GM12878 (cell line): ENCODE measurements at regions not wholly inside any gene's neighbourhood (a gene's known extent, or its start where the extent isn't known, plus 50 kb on each side); places are given as distances from the start of the nearest gene placed in this dataset.

Experiments used
- ATAC-seq: fragments of 200-7000 bp; cut with Tn5 transposase; 3 replicates; pipeline ENCODE4 v1.9.1; 2020; ENCODE audit warnings: mild to moderate bottlenecking, moderate library complexity
- BruUV-seq: library from RNA; stranded (reverse); fragments of 400-500 nt; replicated peaks from 2 replicates; lab custom pipeline; 2021; lab: Mats Ljungman, UMichigan
- CTCF ChIA-PET: fragments of 300-600 bp; sonication (Branson Sonifier 250); formaldehyde crosslinking; extraction: SDS; loops from one replicate; lab custom pipeline; 2021; ENCODE audit warnings: inconsistent platforms; lab: Yijun Ruan, JAX
- POLR2A ChIA-PET: fragments of 350-600 bp; formaldehyde crosslinking; extraction: SDS; loops from one replicate; lab custom pipeline; 2021; ENCODE audit warnings: inconsistent platforms; lab: Charles Lee
- RAD21 ChIA-PET: fragments of 300-600 bp; sonication (Branson Sonifier 250); formaldehyde crosslinking; loops from one replicate; lab custom pipeline; 2023; ENCODE audit warnings: antibody characterized with exemption; ENCODE audit not compliant: unreplicated experiment; lab: Charles Lee
- SMC1A ChIA-PET: fragments of 300-600 bp; sonication (Branson Sonifier 250); formaldehyde crosslinking; loops from one replicate; lab custom pipeline; 2023; ENCODE audit not compliant: unreplicated experiment, uncharacterized antibody; lab: Charles Lee
- DNase-seq: peaks from one replicate; pipeline ENCODE4 v3.0.0-alpha.2; 2011; ENCODE audit warnings: low read depth, low spot score
- FAIRE-seq: peaks from 3 replicates; lab custom pipeline; 2011; peaks lifted over from hg19 to GRCh38; lab: Jason Lieb, UNC
- H2AFZ ChIP-seq: 2 replicates; pipeline ENCODE4 v1.6.0; 2011; ENCODE audit warnings: low read depth, low read length, control low read depth; ENCODE audit not compliant: control insufficient read depth
- H3K27ac ChIP-seq: 2 replicates; pipeline ENCODE4 v1.5.1; 2011; ENCODE audit warnings: control low read depth; ENCODE audit not compliant: control insufficient read depth, insufficient read depth
- H3K27me3 ChIP-seq, 2 experiments: replicated peaks in 1 of 2; 2 replicates each; pipeline versions ENCODE4 v1.6.0 to v1.6.1; 2011; ENCODE audit warnings: low read length in 1 of 2; ENCODE audit not compliant: control insufficient read depth in 2 of 2, insufficient read depth in 2 of 2
- H3K36me3 ChIP-seq, 2 experiments: 2 replicates each; pipeline ENCODE4 v1.5.1; 2011; ENCODE audit warnings: low read length in 1 of 2; ENCODE audit not compliant: control insufficient read depth in 2 of 2, insufficient read depth in 2 of 2
- H3K4me1 ChIP-seq: 2 replicates; pipeline ENCODE4 v1.6.1; 2011; ENCODE audit warnings: mild to moderate bottlenecking, low read length, moderate library complexity, mixed read lengths; ENCODE audit not compliant: control insufficient read depth, insufficient read depth
- H3K4me2 ChIP-seq: 2 replicates; pipeline ENCODE4 v1.6.0; 2011; ENCODE audit warnings: control low read depth; ENCODE audit not compliant: control insufficient read depth, insufficient read depth
- H3K4me3 ChIP-seq: fragments of 200-600 bp; sonication (generic); 2 replicates; pipeline ENCODE4 v1.5.1; 2016
- H3K79me2 ChIP-seq: 2 replicates; pipeline ENCODE4 v1.6.0; 2011; ENCODE audit warnings: low read length; ENCODE audit not compliant: control insufficient read depth, insufficient read depth
- H3K9ac ChIP-seq: 2 replicates; pipeline ENCODE4 v1.8.0; 2011; ENCODE audit warnings: low read length, control low read depth, mixed read lengths; ENCODE audit not compliant: control insufficient read depth, insufficient read depth
- H3K9me3 ChIP-seq: replicated peaks from 3 replicates; pipeline ENCODE4 v1.5.1; 2011; ENCODE audit warnings: mild to moderate bottlenecking, low read length; ENCODE audit not compliant: control insufficient read depth, insufficient read depth
- H4K20me1 ChIP-seq: 2 replicates; pipeline ENCODE4 v1.6.0; 2011; ENCODE audit not compliant: control insufficient read depth, insufficient read depth
- MEF2A ChIP-seq: IDR thresholded peaks from 2 replicates; pipeline ENCODE4 v1.6.1; 2011; ENCODE audit warnings: low read depth, mild to moderate bottlenecking, low read length, moderate library complexity; ENCODE audit not compliant: insufficient read depth
- NR2C1 ChIP-seq: fragments of 450-650 bp; IDR thresholded peaks from 2 replicates; pipeline ENCODE4 v1.6.1; 2017; ENCODE audit warnings: antibody characterized with exemption, mild to moderate bottlenecking, moderate library complexity
- PML ChIP-seq: IDR thresholded peaks from 2 replicates; pipeline ENCODE4 v1.6.1; 2012; ENCODE audit warnings: low read length, inconsistent platforms
- TARDBP ChIP-seq: IDR thresholded peaks from 2 replicates; pipeline ENCODE4 v1.6.1; 2016; ENCODE audit warnings: borderline replicate concordance
- WGBS: methylation state at CpG from one replicate; pipeline ENCODE4 v1.1.6; 2016; ENCODE audit warnings: low lambda C conversion rate; ENCODE audit not compliant: insufficient replicate concordance, insufficient coverage; ENCODE audit errors: missing lambda C conversion rate; 5-methylcytosine and 5-hydroxymethylcytosine counted together
- in situ Hi-C: fragments of 300-500 bp; cut with MboI; formaldehyde crosslinking; loops from 9 replicates; pipeline ENCODE4 v1.14.3; 2018; ENCODE audit warnings: mixed read lengths
- intact Hi-C: fragments of 100-400 bp; cut with micrococcal nuclease; formaldehyde crosslinking; loops from one replicate; pipeline ENCODE4 v1.14.2; 2022; ENCODE audit not compliant: unreplicated experiment
- TF ChIP-seq, protein P1 (sequence below): fragments of 150-350 bp; IDR thresholded peaks from 2 replicates; pipeline ENCODE4 v1.6.1; 2016; ENCODE audit warnings: low read depth, low read length
- TF ChIP-seq, protein P2 (sequence below): fragments of 450-650 bp; formaldehyde crosslinking; IDR thresholded peaks from 2 replicates; pipeline ENCODE4 v1.5.0; 2022; ENCODE audit warnings: mild to moderate bottlenecking, missing genetic modification characterization

DNA sequence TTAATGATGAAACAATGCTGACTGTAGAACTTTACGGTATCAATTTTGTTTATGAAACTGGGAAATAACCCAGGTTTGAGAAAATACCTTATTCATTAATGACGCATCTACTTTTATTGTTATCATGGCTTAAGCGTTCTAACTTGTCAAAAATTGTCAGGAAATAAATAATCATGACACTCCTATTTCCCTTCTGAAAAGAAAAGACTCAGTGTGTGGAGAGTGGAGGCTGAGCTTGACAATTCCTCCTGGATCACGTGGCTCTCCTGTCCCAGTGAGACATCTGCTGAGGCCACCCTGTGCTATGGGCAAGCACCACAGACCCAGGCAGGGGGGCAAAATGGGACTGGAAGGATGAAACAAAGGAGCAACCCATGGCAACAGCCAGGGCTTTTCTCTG is 466.4 kb downstream of the ZNF608 start:
- WGBS = 44% methylated on average over 4 of the region's 4 CpGs
- POLR2A ChIA-PET = no interaction called here

More for the DNA sequence above, 466.4 kb downstream of the ZNF608 start:
- H3K4me3 ChIP-seq = no peak overlapping the region
- intact Hi-C loops = no loop called here
- no peak overlapping the region for H2AFZ ChIP-seq
- no peak overlapping the region for H3K9ac ChIP-seq
- ChIA-PET RAD21 (no interaction called here), SMC1A (no interaction called here), CTCF (no interaction called here)
- H3K4me1 ChIP-seq = no peaks in the 10 kb centered on the region
- ATAC-seq (no peak), DNase-seq (no peak), FAIRE-seq (no peak)
- in situ Hi-C loops = no loop called here
- BruUV-seq = no TSS peak
- no peak overlapping the region for H3K27ac ChIP-seq
- H3K79me2 ChIP-seq = no peaks in the 10 kb centered on the region
- no peaks in the 10 kb centered on the region; a peak in 1 of 4 replicates for H3K27me3 ChIP-seq
- no peak overlapping the region for H3K4me2 ChIP-seq
- TF ChIP-seq, protein P1, sequence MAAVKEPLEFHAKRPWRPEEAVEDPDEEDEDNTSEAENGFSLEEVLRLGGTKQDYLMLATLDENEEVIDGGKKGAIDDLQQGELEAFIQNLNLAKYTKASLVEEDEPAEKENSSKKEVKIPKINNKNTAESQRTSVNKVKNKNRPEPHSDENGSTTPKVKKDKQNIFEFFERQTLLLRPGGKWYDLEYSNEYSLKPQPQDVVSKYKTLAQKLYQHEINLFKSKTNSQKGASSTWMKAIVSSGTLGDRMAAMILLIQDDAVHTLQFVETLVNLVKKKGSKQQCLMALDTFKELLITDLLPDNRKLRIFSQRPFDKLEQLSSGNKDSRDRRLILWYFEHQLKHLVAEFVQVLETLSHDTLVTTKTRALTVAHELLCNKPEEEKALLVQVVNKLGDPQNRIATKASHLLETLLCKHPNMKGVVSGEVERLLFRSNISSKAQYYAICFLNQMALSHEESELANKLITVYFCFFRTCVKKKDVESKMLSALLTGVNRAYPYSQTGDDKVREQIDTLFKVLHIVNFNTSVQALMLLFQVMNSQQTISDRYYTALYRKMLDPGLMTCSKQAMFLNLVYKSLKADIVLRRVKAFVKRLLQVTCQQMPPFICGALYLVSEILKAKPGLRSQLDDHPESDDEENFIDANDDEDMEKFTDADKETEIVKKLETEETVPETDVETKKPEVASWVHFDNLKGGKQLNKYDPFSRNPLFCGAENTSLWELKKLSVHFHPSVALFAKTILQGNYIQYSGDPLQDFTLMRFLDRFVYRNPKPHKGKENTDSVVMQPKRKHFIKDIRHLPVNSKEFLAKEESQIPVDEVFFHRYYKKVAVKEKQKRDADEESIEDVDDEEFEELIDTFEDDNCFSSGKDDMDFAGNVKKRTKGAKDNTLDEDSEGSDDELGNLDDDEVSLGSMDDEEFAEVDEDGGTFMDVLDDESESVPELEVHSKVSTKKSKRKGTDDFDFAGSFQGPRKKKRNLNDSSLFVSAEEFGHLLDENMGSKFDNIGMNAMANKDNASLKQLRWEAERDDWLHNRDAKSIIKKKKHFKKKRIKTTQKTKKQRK = no peak
- no peak for TF ChIP-seq MEF2A
- no peak for TF ChIP-seq TARDBP
- TF ChIP-seq, protein P2, sequence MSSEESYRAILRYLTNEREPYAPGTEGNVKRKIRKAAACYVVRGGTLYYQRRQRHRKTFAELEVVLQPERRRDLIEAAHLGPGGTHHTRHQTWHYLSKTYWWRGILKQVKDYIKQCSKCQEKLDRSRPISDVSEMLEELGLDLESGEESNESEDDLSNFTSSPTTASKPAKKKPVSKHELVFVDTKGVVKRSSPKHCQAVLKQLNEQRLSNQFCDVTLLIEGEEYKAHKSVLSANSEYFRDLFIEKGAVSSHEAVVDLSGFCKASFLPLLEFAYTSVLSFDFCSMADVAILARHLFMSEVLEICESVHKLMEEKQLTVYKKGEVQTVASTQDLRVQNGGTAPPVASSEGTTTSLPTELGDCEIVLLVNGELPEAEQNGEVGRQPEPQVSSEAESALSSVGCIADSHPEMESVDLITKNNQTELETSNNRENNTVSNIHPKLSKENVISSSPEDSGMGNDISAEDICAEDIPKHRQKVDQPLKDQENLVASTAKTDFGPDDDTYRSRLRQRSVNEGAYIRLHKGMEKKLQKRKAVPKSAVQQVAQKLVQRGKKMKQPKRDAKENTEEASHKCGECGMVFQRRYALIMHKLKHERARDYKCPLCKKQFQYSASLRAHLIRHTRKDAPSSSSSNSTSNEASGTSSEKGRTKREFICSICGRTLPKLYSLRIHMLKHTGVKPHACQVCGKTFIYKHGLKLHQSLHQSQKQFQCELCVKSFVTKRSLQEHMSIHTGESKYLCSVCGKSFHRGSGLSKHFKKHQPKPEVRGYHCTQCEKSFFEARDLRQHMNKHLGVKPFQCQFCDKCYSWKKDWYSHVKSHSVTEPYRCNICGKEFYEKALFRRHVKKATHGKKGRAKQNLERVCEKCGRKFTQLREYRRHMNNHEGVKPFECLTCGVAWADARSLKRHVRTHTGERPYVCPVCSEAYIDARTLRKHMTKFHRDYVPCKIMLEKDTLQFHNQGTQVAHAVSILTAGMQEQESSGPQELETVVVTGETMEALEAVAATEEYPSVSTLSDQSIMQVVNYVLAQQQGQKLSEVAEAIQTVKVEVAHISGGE = no peak
- TF ChIP-seq PML = no peak
- no peak for TF ChIP-seq NR2C1
- H4K20me1 ChIP-seq = no peaks in the 10 kb centered on the region
- no peaks in the 10 kb centered on the region for H3K9me3 ChIP-seq
- H3K36me3 ChIP-seq = no peaks in the 10 kb centered on the region
